GM12878 (cell line): ENCODE measurements at regions not wholly inside any gene's neighbourhood (a gene's known extent, or its start where the extent isn't known, plus 50 kb on each side); places are given as distances from the start of the nearest gene placed in this dataset.

Source experiments
- ATAC-seq: fragments of 200-7000 bp; cut with Tn5 transposase; 3 replicates; pipeline ENCODE4 v1.9.1; 2020; ENCODE audit warnings: mild to moderate bottlenecking, moderate library complexity
- BruUV-seq: library from RNA; stranded (reverse); fragments of 400-500 nt; replicated peaks from 2 replicates; lab custom pipeline; 2021; lab: Mats Ljungman, UMichigan
- CTCF ChIA-PET: fragments of 300-600 bp; sonication (Branson Sonifier 250); formaldehyde crosslinking; extraction: SDS; loops from one replicate; lab custom pipeline; 2021; ENCODE audit warnings: inconsistent platforms; lab: Yijun Ruan, JAX
- POLR2A ChIA-PET: fragments of 350-600 bp; formaldehyde crosslinking; extraction: SDS; loops from one replicate; lab custom pipeline; 2021; ENCODE audit warnings: inconsistent platforms; lab: Charles Lee
- RAD21 ChIA-PET: fragments of 300-600 bp; sonication (Branson Sonifier 250); formaldehyde crosslinking; loops from one replicate; lab custom pipeline; 2023; ENCODE audit warnings: antibody characterized with exemption; ENCODE audit not compliant: unreplicated experiment; lab: Charles Lee
- SMC1A ChIA-PET: fragments of 300-600 bp; sonication (Branson Sonifier 250); formaldehyde crosslinking; loops from one replicate; lab custom pipeline; 2023; ENCODE audit not compliant: unreplicated experiment, uncharacterized antibody; lab: Charles Lee
- DNase-seq: peaks from one replicate; pipeline ENCODE4 v3.0.0-alpha.2; 2011; ENCODE audit warnings: low read depth, low spot score
- FAIRE-seq: peaks from 3 replicates; lab custom pipeline; 2011; peaks lifted over from hg19 to GRCh38; lab: Jason Lieb, UNC
- H2AFZ ChIP-seq: 2 replicates; pipeline ENCODE4 v1.6.0; 2011; ENCODE audit warnings: low read depth, low read length, control low read depth; ENCODE audit not compliant: control insufficient read depth
- H3K27ac ChIP-seq: 2 replicates; pipeline ENCODE4 v1.5.1; 2011; ENCODE audit warnings: control low read depth; ENCODE audit not compliant: control insufficient read depth, insufficient read depth
- H3K27me3 ChIP-seq, 2 experiments: replicated peaks in 1 of 2; 2 replicates each; pipeline versions ENCODE4 v1.6.0 to v1.6.1; 2011; ENCODE audit warnings: low read length in 1 of 2; ENCODE audit not compliant: control insufficient read depth in 2 of 2, insufficient read depth in 2 of 2
- H3K36me3 ChIP-seq, 2 experiments: 2 replicates each; pipeline ENCODE4 v1.5.1; 2011; ENCODE audit warnings: low read length in 1 of 2; ENCODE audit not compliant: control insufficient read depth in 2 of 2, insufficient read depth in 2 of 2
- H3K4me1 ChIP-seq: 2 replicates; pipeline ENCODE4 v1.6.1; 2011; ENCODE audit warnings: mild to moderate bottlenecking, low read length, moderate library complexity, mixed read lengths; ENCODE audit not compliant: control insufficient read depth, insufficient read depth
- H3K4me2 ChIP-seq: 2 replicates; pipeline ENCODE4 v1.6.0; 2011; ENCODE audit warnings: control low read depth; ENCODE audit not compliant: control insufficient read depth, insufficient read depth
- H3K4me3 ChIP-seq: fragments of 200-600 bp; sonication (generic); 2 replicates; pipeline ENCODE4 v1.5.1; 2016
- H3K79me2 ChIP-seq: 2 replicates; pipeline ENCODE4 v1.6.0; 2011; ENCODE audit warnings: low read length; ENCODE audit not compliant: control insufficient read depth, insufficient read depth
- H3K9ac ChIP-seq: 2 replicates; pipeline ENCODE4 v1.8.0; 2011; ENCODE audit warnings: low read length, control low read depth, mixed read lengths; ENCODE audit not compliant: control insufficient read depth, insufficient read depth
- H3K9me3 ChIP-seq: replicated peaks from 3 replicates; pipeline ENCODE4 v1.5.1; 2011; ENCODE audit warnings: mild to moderate bottlenecking, low read length; ENCODE audit not compliant: control insufficient read depth, insufficient read depth
- H4K20me1 ChIP-seq: 2 replicates; pipeline ENCODE4 v1.6.0; 2011; ENCODE audit not compliant: control insufficient read depth, insufficient read depth
- CEBPZ ChIP-seq: fragments of 150-350 bp; IDR thresholded peaks from 2 replicates; pipeline ENCODE4 v1.6.1; 2016; ENCODE audit warnings: low read depth, low read length
- LARP7 ChIP-seq: fragments of 450-650 bp; IDR thresholded peaks from 2 replicates; pipeline ENCODE4 v1.6.1; 2017; ENCODE audit warnings: mild to moderate bottlenecking
- MXI1 ChIP-seq: fragments of 150-350 bp; IDR thresholded peaks from 2 replicates; pipeline ENCODE4 v1.6.1; 2011; ENCODE audit warnings: low read depth, mild to moderate bottlenecking, inconsistent platforms, low read length, improper control_type of control experiment
- PBX3 ChIP-seq: IDR thresholded peaks from 2 replicates; pipeline ENCODE4 v1.6.1; 2011; ENCODE audit warnings: mild to moderate bottlenecking, low read depth, low read length, moderate library complexity; ENCODE audit not compliant: insufficient replicate concordance
- REST ChIP-seq: IDR thresholded peaks from 2 replicates; pipeline ENCODE4 v1.6.1; 2012; ENCODE audit warnings: mild to moderate bottlenecking, low read depth, low read length
- SMARCA5 ChIP-seq: fragments of 450-650 bp; IDR thresholded peaks from 2 replicates; pipeline ENCODE4 v1.6.1; 2017; ENCODE audit warnings: mild to moderate bottlenecking
- STAT3 ChIP-seq: IDR thresholded peaks from 2 replicates; pipeline ENCODE4 v1.6.1; 2011; ENCODE audit warnings: low read depth, low read length, improper control_type of control experiment
- ZNF24 ChIP-seq: fragments of 450-650 bp; IDR thresholded peaks from 2 replicates; pipeline ENCODE4 v1.6.1; 2017; ENCODE audit warnings: antibody characterized with exemption, mild to moderate bottlenecking
- in situ Hi-C: fragments of 300-500 bp; cut with MboI; formaldehyde crosslinking; loops from 9 replicates; pipeline ENCODE4 v1.14.3; 2018; ENCODE audit warnings: mixed read lengths
- intact Hi-C: fragments of 100-400 bp; cut with micrococcal nuclease; formaldehyde crosslinking; loops from one replicate; pipeline ENCODE4 v1.14.2; 2022; ENCODE audit not compliant: unreplicated experiment

GRCh38 chr12:97047361-97047760 is 140.3 kb downstream of the NEDD1 start:
- H3K36me3 ChIP-seq: no peaks in the 10 kb centered on the region

More at GRCh38 chr12:97047361-97047760, 140.3 kb downstream of the NEDD1 start:
- ATAC-seq (no peak), DNase-seq (no peak), FAIRE-seq (no peak)
- Histone ChIP-seq H3K4me3 (no peak overlapping the region), H3K79me2 (no peaks in the 10 kb centered on the region), H3K9ac (no peak overlapping the region), H3K9me3 (no peaks in the 10 kb centered on the region), H4K20me1 (no peaks in the 10 kb centered on the region), H2AFZ (no peak overlapping the region), H3K4me1 (no peaks in the 10 kb centered on the region), H3K27ac (no peak overlapping the region), H3K27me3 (no peaks in the 10 kb centered on the region; a peak in 1 of 4 replicates), H3K4me2 (no peak overlapping the region)
- RAD21 ChIA-PET: no interaction called here
- TF ChIP-seq STAT3: no peak
- TF ChIP-seq SMARCA5: no peak
- TF ChIP-seq PBX3: no peak
- TF ChIP-seq CEBPZ: no peak
- TF ChIP-seq ZNF24: no peak
- no peak for TF ChIP-seq MXI1
- no peak for TF ChIP-seq LARP7
- no peak for TF ChIP-seq REST
- in situ Hi-C loops (no loop called here), intact Hi-C loops (loop anchor here (2.0 kb wide), 1 partner anchor 45 kb away; no protein-coding TSS in a partner anchor)
- CTCF ChIA-PET: no interaction called here
- BruUV-seq: no TSS peak
- SMC1A ChIA-PET: no interaction called here
- POLR2A ChIA-PET: no interaction called here
